OCI-LY7 (cell line): ENCODE measurements at regions not wholly inside any gene's neighbourhood (a gene's known extent, or its start where the extent isn't known, plus 50 kb on each side); places are given as distances from the start of the nearest gene placed in this dataset.

Experiments used
- BruUV-seq: library from RNA; stranded (reverse); fragments of 400-500 nt; replicated peaks from 2 replicates; lab custom pipeline; 2021; lab: Mats Ljungman, UMichigan
- CTCF ChIA-PET: fragments of 300-600 bp; sonication (Branson Sonifier 250); formaldehyde crosslinking; loops from one replicate; lab custom pipeline; 2022; ENCODE audit warnings: antibody characterized with exemption; ENCODE audit not compliant: unreplicated experiment; lab: Charles Lee
- POLR2A ChIA-PET: fragments of 300-600 bp; sonication (Branson Sonifier 250); formaldehyde crosslinking; loops from one replicate; lab custom pipeline; 2022; ENCODE audit warnings: antibody characterized with exemption; lab: Charles Lee
- DNase-seq: peaks from one replicate; pipeline ENCODE4 v3.0.0-alpha.2; 2015; ENCODE audit warnings: low spot score
- H2AFZ ChIP-seq: fragments of 200-600 bp; sonication (generic), shearing (Covaris generic); 2 replicates; pipeline ENCODE4 v1.6.1; 2014; ENCODE audit warnings: mild to moderate bottlenecking, antibody characterized with exemption, low read length, moderate library complexity
- H3K27ac ChIP-seq: fragments of 200-600 bp; sonication (generic); 2 replicates; pipeline ENCODE4 v1.5.1; 2014; ENCODE audit warnings: mixed run types, low read depth, mild to moderate bottlenecking, moderate library complexity, low read length, inconsistent platforms; ENCODE audit not compliant: poor library complexity, severe bottlenecking
- H3K36me3 ChIP-seq: fragments of 200-600 bp; sonication (generic); 2 replicates; pipeline ENCODE4 v1.6.1; 2014; ENCODE audit warnings: mild to moderate bottlenecking, antibody characterized with exemption, low read length, moderate library complexity, mixed read lengths; ENCODE audit not compliant: insufficient read depth
- H3K4me1 ChIP-seq: fragments of 200-600 bp; sonication (generic); 2 replicates; pipeline ENCODE4 v1.5.1; 2014; ENCODE audit warnings: mild to moderate bottlenecking, low read length; ENCODE audit not compliant: insufficient read depth, poor library complexity, severe bottlenecking
- H3K4me2 ChIP-seq: fragments of 200-600 bp; sonication (generic); 2 replicates; pipeline ENCODE4 v1.6.1; 2014; ENCODE audit warnings: mild to moderate bottlenecking, low read length
- H3K4me3 ChIP-seq: fragments of 200-600 bp; sonication (generic); 2 replicates; pipeline ENCODE4 v1.5.1; 2014; ENCODE audit warnings: mild to moderate bottlenecking, low read depth, low read length; ENCODE audit not compliant: poor library complexity, severe bottlenecking
- H3K79me2 ChIP-seq: fragments of 200-600 bp; sonication (generic); 2 replicates; pipeline ENCODE4 v1.6.1; 2016; ENCODE audit warnings: low read depth, mild to moderate bottlenecking, low read length, moderate library complexity, mixed read lengths; ENCODE audit not compliant: insufficient read depth
- H3K9me2 ChIP-seq: fragments of 200-600 bp; sonication (generic); 2 replicates; pipeline ENCODE4 v1.6.1; 2016; ENCODE audit warnings: mild to moderate bottlenecking, low read length, mixed read lengths; ENCODE audit not compliant: insufficient read depth
- H3K9me3 ChIP-seq: fragments of 200-600 bp; sonication (generic); 2 replicates; pipeline ENCODE4 v1.6.1; 2014; ENCODE audit warnings: mild to moderate bottlenecking, mixed run types, low read length, mixed read lengths
- H4K20me1 ChIP-seq: fragments of 200-600 bp; sonication (generic); 2 replicates; pipeline ENCODE4 v1.6.1; 2014; ENCODE audit warnings: mild to moderate bottlenecking, antibody characterized with exemption, low read length, moderate library complexity, mixed read lengths; ENCODE audit not compliant: insufficient read depth
- CTCF ChIP-seq: fragments of 200-600 bp; sonication (generic); conservative IDR thresholded peaks from 2 replicates; pipeline ENCODE4 v1.5.1; 2014; ENCODE audit warnings: mild to moderate bottlenecking, antibody characterized with exemption, low read length, moderate library complexity, mixed read lengths
- EZH2phosphoT487 ChIP-seq: fragments of 200-600 bp; sonication (generic); IDR thresholded peaks from 2 replicates; pipeline ENCODE4 v1.6.1; 2018; ENCODE audit warnings: low read depth, borderline replicate concordance, mild to moderate bottlenecking, mixed run types, antibody characterized with exemption, low read length, moderate library complexity, mixed read lengths
- intact Hi-C: fragments of 100-400 bp; cut with micrococcal nuclease; formaldehyde crosslinking; loops from one replicate; pipeline ENCODE4 v1.10.0; 2022; ENCODE audit not compliant: unreplicated experiment

GRCh38 chr18:56391931-56392590, 246.3 kb downstream of the TXNL1 start:
- Histone ChIP-seq H3K4me3 (no peak overlapping the region), H2AFZ (no peak overlapping the region), H3K79me2 (no peaks in the 10 kb centered on the region), H3K9me3 (no peaks in the 10 kb centered on the region), H4K20me1 (no peaks in the 10 kb centered on the region), H3K27ac (no peak overlapping the region), H3K4me2 (no peak overlapping the region), H3K4me1 (no peaks in the 10 kb centered on the region), H3K36me3 (no peaks in the 10 kb centered on the region), H3K9me2 (no peaks in the 10 kb centered on the region)
- BruUV-seq = no TSS peak
- CTCF ChIA-PET = no interaction called here
- TF ChIP-seq EZH2phosphoT487 (no peak), CTCF (no peak)
- intact Hi-C loops = no loop called here
- POLR2A ChIA-PET = no interaction called here
- DNase-seq = no peak

- Histone ChIP-seq H2AFZ (no peak overlapping the region), H4K20me1 (no peaks in the 10 kb centered on the region), H3K36me3 (no peaks in the 10 kb centered on the region), H3K4me2 (no peak overlapping the region), H3K4me3 (no peak overlapping the region), H3K4me1 (no peaks in the 10 kb centered on the region), H3K79me2 (no peaks in the 10 kb centered on the region), H3K9me2 (no peaks in the 10 kb centered on the region), H3K27ac (no peak overlapping the region), H3K9me3 (no peaks in the 10 kb centered on the region)
- intact Hi-C loops = no loop called here
- ChIA-PET POLR2A (no interaction called here), CTCF (no interaction called here)
- TF ChIP-seq EZH2phosphoT487 = no peak
- DNase-seq = no peak
- BruUV-seq = no TSS peak
These were observed 247.8 kb downstream of the TXNL1 start for GRCh38 chr18:56390626-56391025.

- Histone ChIP-seq H4K20me1 (no peaks in the 10 kb centered on the region), H3K9me3 (no peaks in the 10 kb centered on the region), H3K36me3 (no peaks in the 10 kb centered on the region), H3K4me3 (no peak overlapping the region), H3K27ac (no peak overlapping the region), H3K79me2 (no peaks in the 10 kb centered on the region), H2AFZ (no peak overlapping the region), H3K4me1 (no peaks in the 10 kb centered on the region), H3K4me2 (no peak overlapping the region), H3K9me2 (no peaks in the 10 kb centered on the region)
- DNase-seq = no peak
- intact Hi-C loops = no loop called here
- ChIA-PET POLR2A (no interaction called here), CTCF (no interaction called here)
- no peak for TF ChIP-seq EZH2phosphoT487
- TF ChIP-seq CTCF = no peak
- no TSS peak for BruUV-seq
These were observed 249.2 kb downstream of the TXNL1 start for GRCh38 chr18:56389190-56389589.
